Superior temporal gyrus (tissue), 1 donor: ENCODE measurements at regions not wholly inside any gene's neighbourhood (a gene's known extent, or its start where the extent isn't known, plus 50 kb on each side); places are given as distances from the start of the nearest gene placed in this dataset.

ENCODE experiments used
- DNase-seq: peaks from one replicate; pipeline ENCODE4 v3.0.0-alpha.2; 2016; ENCODE audit errors: extremely low spot score

DNA sequence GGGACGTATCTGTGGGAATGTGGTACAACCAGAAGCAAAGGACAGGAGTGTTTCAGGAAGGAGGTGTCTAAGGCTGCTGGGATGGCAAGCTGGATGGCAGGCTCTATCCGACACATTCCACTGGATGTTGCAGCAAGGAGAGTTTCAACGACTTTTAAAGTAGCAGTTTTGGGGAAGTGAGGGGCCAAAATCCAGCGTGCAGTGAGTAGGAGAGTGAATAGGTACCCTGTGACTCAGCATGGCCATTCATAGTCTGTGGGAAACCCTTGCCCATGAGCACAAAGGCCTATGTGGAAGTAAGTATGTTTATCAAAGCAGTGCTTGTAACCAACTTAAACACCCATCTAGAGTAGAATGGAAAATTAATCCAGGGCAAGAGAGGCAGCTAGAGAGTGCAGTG is 664.7 kb downstream of the ACTL7B start:
- no peak for DNase-seq

DNA sequence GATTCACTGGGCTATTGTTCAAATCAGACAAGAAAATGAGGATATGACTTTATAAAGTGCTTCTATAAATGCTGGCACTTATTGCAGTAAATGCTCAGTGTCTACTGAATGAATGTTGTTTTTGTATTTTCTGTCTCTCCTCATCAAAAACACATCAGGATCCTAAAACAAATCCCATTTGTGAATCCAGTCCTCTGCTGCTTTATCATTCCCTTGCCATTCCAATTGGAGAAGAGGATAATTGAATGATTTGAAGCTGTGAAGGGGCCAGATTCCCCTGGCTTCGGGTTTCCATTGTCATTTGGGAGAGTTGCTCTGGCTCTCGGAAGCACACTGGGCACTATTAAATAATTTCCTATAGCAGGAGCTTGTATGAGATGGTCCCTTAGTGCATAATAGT is 666.8 kb downstream of the ACTL7B start:
- no peak for DNase-seq

DNA sequence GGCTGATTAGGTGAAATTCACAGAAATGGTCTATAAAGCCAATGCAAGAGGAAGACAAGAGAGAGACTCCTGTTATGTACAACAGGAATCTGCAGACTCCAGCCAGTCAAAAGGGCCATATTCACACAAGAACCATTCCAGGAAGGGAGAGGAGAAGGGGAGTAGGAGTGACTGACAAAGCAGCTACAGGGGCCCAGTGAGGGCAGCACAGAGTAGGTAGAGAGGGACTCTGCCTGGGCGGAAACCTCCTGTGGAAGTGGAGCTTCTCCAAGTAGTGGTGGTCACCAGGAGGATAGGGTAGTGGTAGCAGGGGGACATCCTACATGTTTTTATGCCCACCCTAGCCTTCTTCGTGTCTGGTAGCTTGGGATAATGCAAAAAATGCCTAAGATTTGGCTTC is 667.3 kb downstream of the ACTL7B start:
- DNase-seq: no peak

DNA sequence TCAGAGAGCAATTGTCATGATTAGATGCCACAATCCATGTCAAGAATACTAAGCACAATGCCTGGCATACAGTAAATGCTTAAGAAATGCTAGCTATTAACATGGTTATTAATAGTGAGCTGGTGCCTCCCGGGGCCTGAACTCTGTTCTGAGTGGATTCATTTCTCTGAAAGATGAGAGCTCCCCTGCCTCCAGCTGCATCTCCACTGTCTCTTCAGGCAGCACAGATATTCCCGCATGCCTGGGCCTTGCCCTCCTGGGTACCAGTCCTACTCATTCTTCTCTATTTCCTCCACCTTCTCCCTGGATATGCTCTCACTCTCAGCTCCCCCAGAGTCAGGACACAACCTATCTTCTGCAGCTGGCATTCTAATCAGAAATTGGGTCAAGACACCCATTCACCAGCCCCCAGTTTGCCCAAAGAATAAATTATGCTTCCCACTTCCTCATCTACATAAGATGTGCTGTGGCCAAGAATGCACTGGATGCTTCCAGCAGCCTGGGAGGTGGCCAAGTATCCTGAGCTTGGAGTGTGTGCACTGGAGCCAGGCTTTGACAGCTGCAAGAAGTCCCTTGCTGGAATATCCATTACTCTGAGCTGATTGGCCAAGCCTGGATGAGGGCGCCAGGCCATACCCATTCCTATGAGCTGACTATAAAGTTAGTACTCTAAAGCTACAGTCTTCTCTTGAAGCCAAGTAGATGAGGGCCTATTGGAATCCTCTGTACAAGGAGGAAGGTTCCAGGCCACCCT is 669.0 kb downstream of the ACTL7B start:
- peak; percentile 36 for DNase-seq

DNA sequence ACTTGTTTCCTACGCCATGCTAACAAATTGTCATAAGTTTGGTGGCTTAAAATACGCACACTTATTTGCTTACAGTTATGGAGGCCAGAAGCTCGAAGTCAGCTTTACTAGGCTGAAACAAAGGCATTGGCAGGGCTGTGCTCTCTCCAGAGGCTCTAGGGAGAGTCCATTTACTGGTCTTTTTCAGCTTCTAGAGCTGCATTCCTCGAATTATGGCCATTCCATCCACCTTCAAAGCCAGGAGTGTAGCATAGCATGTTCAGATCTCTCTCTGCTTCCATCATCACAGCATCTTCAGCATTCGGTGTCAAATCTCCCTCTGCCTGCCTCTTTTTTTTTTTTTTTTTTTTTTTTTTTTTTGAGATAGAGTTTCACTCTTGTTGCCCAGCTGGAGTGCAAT is 670.2 kb downstream of the ACTL7B start:
- no peak for DNase-seq

DNA sequence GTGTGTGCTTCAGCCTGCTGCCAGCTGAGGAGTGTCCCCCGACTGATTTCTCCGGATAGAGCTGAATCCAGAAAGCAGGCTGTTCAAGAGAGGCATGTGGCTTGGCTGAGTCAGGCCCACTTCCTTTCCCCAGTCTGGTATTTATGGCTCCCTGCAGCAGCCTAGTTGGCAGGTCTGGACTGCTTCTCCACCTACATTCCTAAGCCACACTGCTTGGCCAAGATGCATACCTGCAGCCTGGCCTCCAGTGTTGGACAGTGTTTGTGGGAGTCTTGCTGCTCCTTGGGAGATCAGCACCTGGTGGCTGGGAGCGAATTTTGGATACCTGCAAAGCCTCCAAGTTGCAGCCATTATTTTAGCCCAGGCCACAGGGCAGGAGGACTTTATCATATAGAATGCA is 670.8 kb downstream of the ACTL7B start:
- DNase-seq: no peak

DNA sequence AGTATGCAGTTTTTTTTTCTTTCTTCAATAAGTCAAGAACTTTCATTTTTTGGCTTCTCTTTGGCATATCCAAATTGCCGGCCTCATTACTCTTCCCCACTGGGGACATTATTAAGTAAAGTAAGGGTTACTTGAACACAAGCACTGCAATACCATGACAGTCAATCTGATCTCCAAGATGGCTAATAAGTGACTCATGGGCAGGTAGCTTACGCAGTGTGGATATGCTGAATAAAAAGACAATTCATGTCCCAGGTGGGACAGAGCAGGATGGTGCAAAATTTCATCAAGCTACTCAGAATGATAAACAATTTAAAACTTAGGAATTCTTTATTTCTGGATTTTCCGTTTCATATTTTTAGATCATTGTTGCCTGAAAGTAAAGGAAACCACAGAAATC is 671.8 kb downstream of the ACTL7B start:
- DNase-seq: no peak

DNA sequence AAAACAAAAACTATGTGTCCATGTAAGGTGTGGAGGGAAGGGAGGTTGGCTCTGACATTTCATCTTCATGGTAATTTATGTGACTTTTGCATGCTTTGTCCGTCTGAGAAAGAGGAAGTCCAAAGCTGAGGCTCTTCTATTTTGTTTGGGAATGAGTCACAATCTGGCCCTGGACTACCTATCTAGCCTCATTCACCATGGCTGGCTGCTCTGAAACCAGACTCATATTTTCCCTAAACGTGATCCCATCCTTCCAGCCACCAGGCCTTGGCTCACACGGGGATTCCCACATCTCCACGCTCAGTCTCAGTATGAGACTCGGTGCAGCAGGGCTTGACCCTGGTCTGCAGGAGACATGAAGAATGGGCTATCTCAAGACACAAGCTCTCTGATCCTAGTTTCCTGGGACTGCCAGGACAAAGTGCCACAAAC is 672.8 kb downstream of the ACTL7B start:
- DNase-seq: no peak

DNA sequence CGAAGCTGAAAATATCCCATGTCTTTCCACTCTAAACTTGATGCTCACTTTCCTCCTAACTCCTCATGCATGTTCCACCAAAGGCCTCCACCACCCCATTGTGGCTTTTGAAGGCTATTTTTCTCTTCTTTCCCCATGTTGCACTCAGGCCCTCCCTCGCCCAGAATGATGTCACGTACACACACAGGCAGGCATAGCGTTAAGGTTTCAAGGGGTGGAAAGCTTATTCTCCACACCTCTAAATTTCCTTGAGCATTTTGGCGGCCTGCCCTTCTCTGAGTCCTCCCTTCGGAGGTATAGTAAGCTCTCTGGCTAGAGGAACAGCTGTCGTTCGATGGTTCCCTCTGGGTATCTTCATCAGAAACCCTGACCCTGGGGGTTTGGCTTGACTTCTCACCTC is 673.5 kb downstream of the ACTL7B start:
- DNase-seq: no peak

DNA sequence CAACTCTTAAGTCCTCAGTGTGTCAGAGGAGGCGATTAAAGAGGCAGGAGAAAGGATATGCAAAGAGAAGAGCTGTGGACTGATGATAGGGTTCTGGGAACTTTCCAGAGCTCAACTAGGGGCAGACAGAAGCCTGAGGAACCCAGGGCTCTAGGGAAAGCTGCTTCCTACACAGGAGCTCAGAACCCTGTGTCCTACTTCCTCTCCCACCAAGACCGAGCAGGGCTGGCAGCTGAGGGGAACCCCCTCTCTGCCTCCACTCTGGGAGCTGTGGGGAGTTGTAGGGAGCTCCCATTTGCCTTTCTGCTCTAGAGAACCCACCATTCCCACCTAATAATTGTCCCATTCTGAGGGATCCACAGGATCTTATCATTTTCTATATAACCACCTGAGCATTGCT is 674.3 kb downstream of the ACTL7B start:
- no peak for DNase-seq

DNA sequence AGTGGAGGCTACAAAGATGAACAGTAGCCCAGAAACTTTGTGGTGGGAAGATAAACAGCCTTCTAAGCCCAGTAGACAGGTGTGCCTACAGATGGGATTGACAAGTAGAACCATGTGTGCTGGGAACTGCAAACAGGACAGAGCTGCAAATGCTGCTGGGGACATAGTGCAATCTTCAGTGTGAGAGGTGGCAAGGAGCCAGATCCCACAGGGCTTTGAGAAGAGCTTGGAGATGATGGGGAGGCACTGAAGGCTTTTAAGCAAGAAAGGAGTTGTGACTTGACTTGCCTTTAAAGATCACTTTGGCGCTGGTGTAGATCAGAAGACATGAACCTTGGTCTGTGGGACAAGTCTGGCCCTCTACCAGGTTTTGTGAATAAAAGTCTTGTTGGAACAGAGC is 675.2 kb downstream of the ACTL7B start:
- no peak for DNase-seq

DNA sequence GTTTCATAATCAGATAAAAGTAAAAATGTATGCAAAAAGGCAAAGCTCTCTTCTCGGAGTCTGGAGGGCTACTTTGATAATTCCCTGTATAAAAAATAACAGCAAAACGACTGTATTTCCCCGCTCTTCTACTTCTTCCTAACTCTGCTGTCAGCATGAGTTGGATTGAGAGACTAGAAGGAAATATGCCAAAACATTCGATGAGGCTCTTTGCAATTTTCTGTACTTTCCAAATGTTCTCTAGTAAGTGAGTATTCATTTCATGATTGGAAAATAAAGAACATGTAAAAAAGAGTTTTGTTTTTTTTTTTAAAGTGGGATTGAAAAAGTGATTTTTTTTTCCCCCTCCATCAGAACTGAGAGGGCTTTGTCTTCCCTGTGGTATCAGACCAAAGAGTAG is 677.5 kb downstream of the ACTL7B start:
- DNase-seq: no peak

DNA sequence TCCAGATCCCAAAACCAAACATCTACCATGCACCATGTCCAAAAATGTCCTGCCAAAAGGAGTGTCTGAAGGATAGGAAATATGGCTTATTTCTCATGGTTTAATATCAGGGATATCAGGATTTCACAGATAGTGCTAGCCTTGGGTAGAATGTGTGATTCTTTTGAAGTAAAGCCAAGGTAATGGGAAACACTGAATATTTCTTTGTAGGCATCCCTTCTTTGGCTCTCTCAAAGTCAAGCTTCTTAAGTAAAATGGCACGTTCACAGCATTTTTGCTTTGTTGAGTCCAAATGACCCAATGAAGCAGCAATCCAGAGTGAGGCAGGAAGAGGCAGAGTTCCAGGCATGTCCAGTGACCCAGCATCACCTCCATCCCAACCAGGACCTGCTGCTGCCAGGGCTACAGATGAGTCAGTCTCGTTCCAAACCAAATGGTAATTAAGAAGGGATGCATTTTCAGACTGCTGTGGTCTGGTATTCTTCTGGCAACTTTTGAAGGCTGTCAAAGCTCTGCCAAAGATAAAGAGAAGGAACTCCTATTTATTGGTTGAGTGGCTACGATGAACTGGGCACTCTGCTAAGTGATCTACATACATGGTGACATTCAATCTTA is 678.8 kb upstream of the KLF4 start:
- no peak for DNase-seq

DNA sequence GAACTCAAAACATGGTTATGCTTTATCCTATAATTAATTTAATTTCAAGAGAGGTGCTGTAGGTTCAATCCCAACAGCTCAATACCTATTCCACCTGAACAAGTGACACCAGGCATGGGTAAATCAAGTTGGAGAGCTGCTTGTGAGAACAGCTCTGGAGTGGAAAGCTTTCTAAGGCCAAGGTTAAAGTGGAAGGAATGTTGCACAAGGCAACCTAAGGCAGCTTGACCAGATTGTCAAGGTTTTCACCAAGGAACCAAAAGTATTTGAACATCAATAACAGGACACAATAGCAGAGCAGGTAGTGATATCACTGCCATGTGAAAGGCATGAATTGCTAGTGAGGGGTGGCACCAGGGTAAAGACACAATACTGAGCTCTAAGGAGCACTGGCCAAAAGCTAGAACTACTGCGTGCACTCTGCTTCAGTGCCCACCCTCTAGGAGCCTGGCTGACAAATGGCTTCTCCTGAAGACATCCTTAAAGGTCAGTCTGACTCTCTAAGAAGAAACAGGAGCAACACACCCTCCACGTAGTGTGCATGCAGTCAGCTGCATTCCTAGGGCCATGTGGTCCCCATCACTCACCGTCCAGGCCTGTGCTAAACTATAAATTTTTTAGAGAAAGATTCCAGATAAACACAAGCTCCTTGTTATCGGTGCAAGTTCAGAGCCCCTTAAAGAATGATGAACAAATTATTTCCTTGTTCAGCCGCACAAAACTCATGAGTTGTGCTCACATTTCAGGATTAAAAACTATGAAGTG is 677.7 kb upstream of the KLF4 start:
- DNase-seq: no peak

DNA sequence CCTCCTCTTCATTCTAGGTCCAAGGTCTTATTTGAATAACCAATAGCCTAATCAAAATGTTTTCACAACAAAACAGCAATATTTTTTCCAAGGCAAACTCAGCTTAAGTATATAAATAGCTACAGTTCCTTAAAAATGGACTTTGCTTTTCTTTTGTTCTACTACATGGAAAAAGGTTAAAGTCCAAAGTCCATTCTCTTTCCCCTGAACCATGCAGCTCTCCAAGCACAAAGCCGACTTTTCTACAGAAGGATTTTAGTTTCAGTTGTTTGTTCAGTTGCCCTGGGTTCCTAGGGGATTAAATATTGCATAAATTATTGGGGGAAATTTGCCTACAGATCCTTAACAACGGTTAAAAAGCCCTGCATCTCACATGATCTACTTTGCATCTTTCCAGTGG is 677.0 kb upstream of the KLF4 start:
- DNase-seq: no peak

DNA sequence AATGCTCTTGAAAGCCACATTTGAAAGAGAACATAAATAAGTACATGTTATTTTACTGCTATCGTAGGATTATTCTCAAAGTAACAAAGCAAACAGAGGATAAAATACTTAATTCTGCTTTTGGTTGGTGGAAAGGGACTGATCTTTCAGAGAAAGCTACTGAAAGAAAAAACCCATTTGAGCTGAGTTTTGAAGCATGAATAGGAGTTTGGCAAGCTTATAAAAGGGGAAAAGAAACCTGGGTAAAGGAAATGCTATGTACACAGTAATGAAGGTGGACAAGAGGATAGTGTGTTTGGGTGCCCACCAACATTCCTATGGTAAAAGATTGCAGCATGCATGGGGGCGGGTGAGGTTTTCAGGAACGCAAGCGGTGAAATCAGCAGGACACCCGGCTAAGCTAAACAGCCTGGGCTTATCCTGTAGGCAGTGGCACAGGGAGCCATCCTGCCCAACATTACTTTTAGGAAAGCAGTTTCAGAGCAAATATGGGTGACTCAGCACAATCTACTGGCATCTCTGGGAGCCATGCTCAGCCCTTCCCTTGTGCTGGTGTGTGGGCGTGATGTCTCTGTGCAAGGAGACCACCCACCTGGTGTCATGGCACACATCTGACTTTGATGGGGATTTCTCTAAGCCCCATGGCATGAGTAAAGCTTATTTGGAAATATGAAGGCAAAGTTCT is 673.9 kb upstream of the KLF4 start:
- no peak for DNase-seq

DNA sequence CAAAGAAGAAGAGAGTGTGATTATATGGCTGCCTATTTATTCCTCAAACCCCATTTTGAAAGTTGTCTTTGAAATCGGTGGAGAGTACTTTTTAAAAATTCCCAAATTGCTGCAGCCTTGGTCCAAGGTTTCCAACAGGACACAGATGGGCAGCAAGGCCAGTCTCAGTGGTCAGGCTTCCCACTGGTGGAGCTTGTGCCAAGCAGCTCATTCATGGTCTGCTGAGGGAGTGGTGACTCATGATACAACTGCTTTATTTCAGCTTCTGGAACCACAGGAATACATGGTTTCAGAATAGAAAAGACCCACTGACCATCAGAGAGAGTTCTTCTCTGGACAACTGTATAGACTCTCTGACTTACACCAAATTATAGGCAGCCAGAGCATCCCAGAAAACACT is 673.1 kb upstream of the KLF4 start:
- DNase-seq: no peak

DNA sequence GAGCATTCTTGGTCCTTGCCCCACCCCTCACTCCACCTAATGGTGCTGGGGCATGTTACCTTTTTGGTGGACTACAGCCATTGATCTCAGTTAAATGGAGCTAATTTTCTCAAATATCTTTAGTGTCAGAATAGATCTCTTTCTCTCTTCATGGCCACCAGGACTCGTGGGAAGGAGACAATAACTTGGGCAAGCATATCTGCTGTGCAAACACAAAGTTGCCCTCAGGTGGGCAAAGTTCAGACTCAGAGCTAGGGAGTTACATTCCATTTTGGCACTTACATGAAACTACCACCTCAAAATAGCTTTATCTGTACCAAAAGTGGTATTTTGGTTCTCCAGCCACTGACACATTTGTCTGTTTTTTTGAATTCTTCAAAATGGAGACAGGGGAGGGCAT is 671.9 kb upstream of the KLF4 start:
- no peak for DNase-seq

DNA sequence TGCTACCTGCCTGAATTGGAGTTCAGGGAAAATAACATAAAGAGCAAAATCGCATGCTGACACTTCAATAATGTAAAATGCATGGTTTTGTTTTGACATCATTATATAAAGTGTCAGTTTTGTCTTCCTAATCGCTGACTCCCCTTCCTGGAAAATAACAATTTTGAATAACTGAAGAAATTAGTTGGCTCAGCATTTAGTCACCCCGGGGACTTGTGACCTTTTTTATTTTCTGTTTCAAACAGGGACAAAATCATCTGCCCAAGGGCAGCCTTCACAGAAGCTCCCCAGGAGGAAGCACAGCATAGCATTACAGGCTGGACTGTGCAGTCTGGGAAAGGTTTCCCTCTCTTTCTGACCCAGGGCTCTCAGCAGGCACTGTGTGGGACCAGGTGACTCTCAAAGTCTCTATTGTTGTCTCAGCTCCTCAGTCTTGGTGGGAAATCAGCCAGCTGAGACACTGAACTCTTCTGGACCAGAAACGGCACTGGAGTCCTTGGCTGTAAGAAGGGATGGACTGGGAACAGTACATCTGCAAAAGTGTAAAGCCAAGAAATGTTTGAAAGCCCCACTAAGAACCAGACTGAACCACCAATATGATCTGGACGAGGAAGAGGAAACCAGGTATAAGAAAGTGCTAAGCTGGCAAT is 671.3 kb upstream of the KLF4 start:
- DNase-seq: no peak

DNA sequence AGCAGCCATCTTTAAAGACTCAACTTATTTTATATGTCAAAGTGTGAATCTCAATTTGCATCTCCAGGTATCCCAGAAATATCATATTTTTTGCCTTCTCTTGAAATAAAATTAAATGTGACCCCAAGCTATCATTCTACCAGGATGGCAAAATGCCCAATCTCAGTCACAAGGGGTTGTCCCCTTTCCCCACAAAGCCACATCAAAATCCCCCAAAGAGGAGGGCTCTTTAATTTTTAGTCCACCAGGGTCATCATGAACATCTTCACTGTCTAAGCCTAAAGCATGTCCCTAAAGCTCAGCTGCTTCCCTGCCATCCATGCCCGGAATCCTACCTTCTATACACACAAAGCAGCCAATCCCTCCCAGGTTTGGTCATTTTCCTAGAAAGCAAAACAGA is 670.5 kb upstream of the KLF4 start:
- DNase-seq: no peak

DNA sequence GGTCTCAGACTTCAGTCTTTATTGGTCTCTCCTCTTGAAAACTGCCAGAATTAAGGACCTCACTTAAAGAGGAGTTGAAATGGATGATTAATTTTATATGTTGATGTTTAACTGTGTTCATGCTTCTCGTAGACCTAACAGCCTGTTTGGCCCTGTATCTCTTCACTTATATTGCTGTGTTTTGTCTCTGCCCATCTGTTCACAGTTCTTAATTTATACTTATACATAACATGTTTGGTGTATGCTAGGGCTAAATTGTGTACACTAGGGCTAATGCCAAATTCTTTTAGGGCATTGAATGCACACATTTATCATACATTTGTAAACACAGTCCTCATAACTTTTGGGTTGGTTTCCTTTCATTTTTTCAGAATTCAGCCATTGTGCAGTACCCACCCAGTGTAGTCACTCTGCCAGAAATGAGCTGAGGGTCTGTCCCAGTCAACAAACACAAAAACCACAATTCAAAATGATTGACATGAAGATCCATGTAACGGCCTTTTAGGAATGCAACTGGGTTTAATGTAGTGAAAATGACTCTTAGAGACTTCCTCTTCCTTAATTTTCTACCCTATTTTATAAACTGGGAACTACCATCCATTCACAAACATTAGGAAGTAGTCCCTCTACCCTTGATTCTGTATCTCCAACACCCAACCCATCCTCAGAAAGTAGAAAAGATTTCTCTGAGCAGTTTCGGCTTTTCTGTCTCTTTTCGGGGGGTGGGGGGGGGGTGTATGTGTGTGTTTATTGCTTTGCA is 668.8 kb upstream of the KLF4 start:
- no peak for DNase-seq
